Activated CD8-positive, alpha-beta memory T cell treated with anti-CD3 and anti-CD28 coated beads, Interleukin-2, amount 10 ng/mL, durations not matched to agents 7 days and 5 days (primary cell): ENCODE measurements at regions not wholly inside any gene's neighbourhood (a gene's known extent, or its start where the extent isn't known, plus 50 kb on each side); places are given as distances from the start of the nearest gene placed in this dataset.

ENCODE experiments used
- ATAC-seq: fragments of 150-1000 bp; cut with Tn5 transposase; one replicate; pipeline ENCODE4 v1.10.0; 2021; ENCODE audit warnings: moderate library complexity
- CTCF ChIA-PET: fragments of 350-600 bp; sonication (Branson Sonifier 250); formaldehyde crosslinking; loops from one replicate; lab custom pipeline; 2021; ENCODE audit warnings: antibody characterized with exemption; lab: Charles Lee
- DNase-seq: peaks from one replicate; pipeline ENCODE4 v3.0.0-alpha.2; 2020
- H3K27ac Mint-ChIP-seq: one replicate; pipeline ENCODE4 v1.8.0; 2021; ENCODE audit warnings: mild to moderate bottlenecking, mixed read lengths
- H3K27me3 Mint-ChIP-seq: one replicate; pipeline ENCODE4 v1.8.0; 2021; ENCODE audit warnings: mixed read lengths
- H3K36me3 Mint-ChIP-seq: one replicate; pipeline ENCODE4 v1.8.0; 2021; ENCODE audit warnings: mild to moderate bottlenecking, mixed read lengths
- H3K4me1 Mint-ChIP-seq: one replicate; pipeline ENCODE4 v1.8.0; 2021; ENCODE audit warnings: mixed read lengths
- H3K4me3 Mint-ChIP-seq: one replicate; pipeline ENCODE4 v1.8.0; 2021; ENCODE audit warnings: mild to moderate bottlenecking, moderate library complexity, mixed read lengths
- H3K9me3 Mint-ChIP-seq: one replicate; pipeline ENCODE4 v1.8.0; 2022; ENCODE audit warnings: low read depth, mixed read lengths

DNA sequence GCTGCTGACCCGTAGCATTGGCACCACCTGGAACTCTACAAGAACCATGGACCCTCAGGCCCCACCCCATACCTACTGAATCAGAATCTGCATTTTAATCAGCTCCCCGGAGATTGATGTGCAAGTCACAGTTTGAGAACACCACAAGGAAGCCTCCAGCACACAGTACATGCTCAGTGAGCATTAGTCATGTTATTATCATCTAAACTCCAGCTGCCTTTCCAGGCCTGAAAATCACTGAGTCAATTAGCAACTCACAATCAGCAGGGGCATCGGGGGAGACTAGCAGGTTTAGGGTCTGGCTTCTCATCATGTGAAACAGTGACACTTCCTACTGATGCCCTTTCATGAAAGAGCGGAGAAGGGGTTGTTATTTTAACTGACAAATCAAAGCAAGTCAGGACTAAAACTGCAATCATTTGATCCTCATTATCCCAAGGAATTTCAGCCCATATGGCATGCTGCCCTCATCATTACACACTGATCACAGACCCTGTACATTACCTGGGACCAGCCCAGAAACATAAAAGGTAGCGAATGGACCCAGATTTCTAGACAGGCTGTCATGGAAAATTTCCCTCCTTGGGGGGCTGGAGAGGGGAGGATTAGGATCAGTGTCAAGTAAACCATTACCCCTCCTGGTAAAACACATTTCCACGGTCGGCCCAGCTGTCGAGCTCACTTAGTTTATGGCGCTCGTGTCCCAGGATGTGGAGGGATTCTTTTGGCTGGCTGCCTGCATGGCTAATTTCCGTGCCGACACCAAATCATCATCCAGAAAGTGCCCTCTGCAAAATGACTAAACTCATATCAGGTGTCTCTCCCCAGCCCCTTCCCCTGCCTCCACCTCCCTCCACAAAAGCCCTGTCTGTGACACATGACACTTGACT, 122.8 kb downstream of the PRLHR start:
- ATAC-seq (no peak), DNase-seq (peak; percentile 25)
- Mint-ChIP-seq H3K36me3 (no peaks in the 10 kb centered on the region), H3K9me3 (no peaks in the 10 kb centered on the region), H3K27ac (no peak overlapping the region), H3K4me3 (no peak overlapping the region), H3K4me1 (no peaks in the 10 kb centered on the region), H3K27me3 (peaks cover 25% of the 10 kb centered on the region)
- CTCF ChIA-PET = no interaction called here

- Mint-ChIP-seq H3K4me1 (no peaks in the 10 kb centered on the region), H3K36me3 (no peaks in the 10 kb centered on the region), H3K27me3 (peaks cover 27% of the 10 kb centered on the region), H3K4me3 (no peak overlapping the region), H3K9me3 (no peaks in the 10 kb centered on the region), H3K27ac (no peak overlapping the region)
- DNase-seq (peak; percentile 22), ATAC-seq (no peak)
- CTCF ChIA-PET = no interaction called here
Observed at GRCh38 chr10:118471863-118472262, 123.6 kb downstream of the PRLHR start.

GRCh38 chr10:118470470-118470869, 125.0 kb downstream of the PRLHR start:
- H3K4me1 Mint-ChIP-seq = no peaks in the 10 kb centered on the region
- peaks cover 27% of the 10 kb centered on the region for H3K27me3 Mint-ChIP-seq
- no peak overlapping the region for H3K4me3 Mint-ChIP-seq
- H3K27ac Mint-ChIP-seq = no peak overlapping the region
- no peak for DNase-seq
- no peak for ATAC-seq
- no peaks in the 10 kb centered on the region for H3K9me3 Mint-ChIP-seq
- no peaks in the 10 kb centered on the region for H3K36me3 Mint-ChIP-seq
- CTCF ChIA-PET = interaction anchor here (1.4 kb wide), 1 partner anchor 11 kb away, joined by 3 read pairs; no protein-coding TSS in a partner anchor

DNA sequence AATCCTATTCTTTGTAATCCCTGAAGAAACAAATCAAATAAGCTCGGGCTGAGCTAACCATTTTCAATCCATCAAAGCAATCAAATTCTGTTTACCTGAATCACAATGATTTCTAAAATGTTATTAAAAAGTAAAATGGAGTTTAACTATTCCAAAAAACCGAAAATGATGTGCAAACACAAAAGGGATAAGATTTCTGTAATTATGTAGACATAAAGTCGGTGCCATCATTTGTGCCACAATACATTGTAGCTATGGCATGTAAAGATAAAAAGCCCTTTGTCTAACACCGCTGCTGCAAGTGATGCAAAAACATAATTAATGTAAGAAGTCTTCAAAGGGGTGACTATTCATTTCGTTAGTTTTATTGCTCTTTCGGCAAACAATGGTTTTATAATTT, 125.1 kb upstream of the FAM204A start:
- no peak overlapping the region for H3K27ac Mint-ChIP-seq
- no peak overlapping the region for H3K4me3 Mint-ChIP-seq
- ATAC-seq = no peak
- H3K36me3 Mint-ChIP-seq = no peaks in the 10 kb centered on the region
- CTCF ChIA-PET = no interaction called here
- peaks cover 30% of the 10 kb centered on the region for H3K27me3 Mint-ChIP-seq
- H3K9me3 Mint-ChIP-seq = no peaks in the 10 kb centered on the region
- no peaks in the 10 kb centered on the region for H3K4me1 Mint-ChIP-seq
- no peak for DNase-seq

- CTCF ChIA-PET = no interaction called here
- Mint-ChIP-seq H3K4me3 (no peak overlapping the region), H3K27me3 (peaks cover 26% of the 10 kb centered on the region), H3K27ac (no peak overlapping the region), H3K4me1 (no peaks in the 10 kb centered on the region), H3K9me3 (no peaks in the 10 kb centered on the region), H3K36me3 (no peaks in the 10 kb centered on the region)
- ATAC-seq (no peak), DNase-seq (no peak)
Observed at GRCh38 chr10:118465300-118465874, 123.3 kb upstream of the FAM204A start.

DNA sequence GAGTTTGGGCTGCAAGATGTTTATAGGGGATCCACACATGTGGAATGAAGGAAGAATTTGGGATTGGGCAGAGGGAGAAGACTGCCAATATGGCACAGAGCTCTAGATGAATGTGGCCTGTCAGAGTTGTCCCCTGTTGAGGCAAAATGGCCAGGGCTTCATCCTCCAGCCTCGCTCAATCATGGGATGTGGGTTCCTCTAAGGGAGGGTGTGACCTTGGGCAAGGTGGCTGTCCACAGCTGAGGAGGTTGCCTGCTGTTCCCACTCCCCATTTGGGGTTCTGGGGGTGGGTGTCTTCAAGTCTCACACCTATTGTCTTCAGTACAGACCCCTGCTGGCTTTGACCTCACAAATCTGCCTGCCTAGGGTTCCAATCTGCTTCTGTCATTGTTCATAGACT, 121.6 kb upstream of the FAM204A start:
- Mint-ChIP-seq H3K36me3 (no peaks in the 10 kb centered on the region), H3K27ac (no peak overlapping the region), H3K9me3 (no peaks in the 10 kb centered on the region), H3K4me3 (no peak overlapping the region), H3K4me1 (peaks cover 3% of the 10 kb centered on the region), H3K27me3 (peaks cover 32% of the 10 kb centered on the region)
- no peak for ATAC-seq
- CTCF ChIA-PET = no interaction called here
- no peak for DNase-seq

DNA sequence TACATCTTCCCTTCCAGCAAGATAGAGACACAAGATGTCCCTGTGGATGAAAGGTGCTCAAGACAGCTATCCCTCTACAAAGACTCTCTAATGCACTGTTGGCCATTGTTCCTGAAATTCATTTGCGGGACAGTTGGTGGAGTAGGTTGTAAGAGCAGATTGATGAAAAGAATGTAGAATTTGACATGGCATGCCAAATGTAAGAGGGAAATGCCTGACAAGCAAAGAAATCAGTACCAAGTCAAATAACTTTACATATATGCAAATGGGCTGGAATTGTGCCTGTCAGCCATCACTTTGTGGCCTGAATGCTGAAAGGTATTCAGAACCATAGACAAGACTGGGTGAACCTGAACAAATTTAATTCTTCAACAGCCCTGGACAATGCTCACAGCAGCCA, 120.3 kb upstream of the FAM204A start:
- DNase-seq (no peak), ATAC-seq (no peak)
- Mint-ChIP-seq H3K4me1 (peaks cover 3% of the 10 kb centered on the region), H3K9me3 (no peaks in the 10 kb centered on the region), H3K4me3 (no peak overlapping the region), H3K27ac (no peak overlapping the region), H3K27me3 (peaks cover 33% of the 10 kb centered on the region), H3K36me3 (no peaks in the 10 kb centered on the region)
- CTCF ChIA-PET = interaction anchor here (0.6 to 4.5 kb wide), 2 partner anchors 82 to 965 kb away, joined by 3 to 26 read pairs; no protein-coding TSS in a partner anchor

GRCh38 chr10:118459642-118460193, 117.6 kb upstream of the FAM204A start:
- ATAC-seq (peak; percentile 76), DNase-seq (peak; percentile 69)
- CTCF ChIA-PET = interaction anchor here (0.6 to 4.5 kb wide), 21 partner anchors 11 to 1243 kb away, joined by 3 to 26 read pairs (median 4); no protein-coding TSS in a partner anchor
- no peaks in the 10 kb centered on the region for H3K9me3 Mint-ChIP-seq
- no peak overlapping the region for H3K27ac Mint-ChIP-seq
- no peaks in the 10 kb centered on the region for H3K36me3 Mint-ChIP-seq
- peaks cover 3% of the 10 kb centered on the region for H3K4me1 Mint-ChIP-seq
- peak overlapping the region; percentile 25 for H3K4me3 Mint-ChIP-seq
- H3K27me3 Mint-ChIP-seq = peaks cover 32% of the 10 kb centered on the region

GRCh38 chr10:118458957-118459641, 117.0 kb upstream of the FAM204A start:
- ATAC-seq (no peak), DNase-seq (no peak)
- peaks cover 3% of the 10 kb centered on the region for H3K4me1 Mint-ChIP-seq
- H3K36me3 Mint-ChIP-seq = no peaks in the 10 kb centered on the region
- CTCF ChIA-PET = interaction anchor here (0.6 to 4.5 kb wide), 20 partner anchors 10 to 963 kb away, joined by 3 to 26 read pairs (median 4); no protein-coding TSS in a partner anchor
- no peaks in the 10 kb centered on the region for H3K9me3 Mint-ChIP-seq
- no peak overlapping the region for H3K27ac Mint-ChIP-seq
- peak overlapping the region; percentile 25 for H3K4me3 Mint-ChIP-seq
- peaks cover 33% of the 10 kb centered on the region for H3K27me3 Mint-ChIP-seq

DNA sequence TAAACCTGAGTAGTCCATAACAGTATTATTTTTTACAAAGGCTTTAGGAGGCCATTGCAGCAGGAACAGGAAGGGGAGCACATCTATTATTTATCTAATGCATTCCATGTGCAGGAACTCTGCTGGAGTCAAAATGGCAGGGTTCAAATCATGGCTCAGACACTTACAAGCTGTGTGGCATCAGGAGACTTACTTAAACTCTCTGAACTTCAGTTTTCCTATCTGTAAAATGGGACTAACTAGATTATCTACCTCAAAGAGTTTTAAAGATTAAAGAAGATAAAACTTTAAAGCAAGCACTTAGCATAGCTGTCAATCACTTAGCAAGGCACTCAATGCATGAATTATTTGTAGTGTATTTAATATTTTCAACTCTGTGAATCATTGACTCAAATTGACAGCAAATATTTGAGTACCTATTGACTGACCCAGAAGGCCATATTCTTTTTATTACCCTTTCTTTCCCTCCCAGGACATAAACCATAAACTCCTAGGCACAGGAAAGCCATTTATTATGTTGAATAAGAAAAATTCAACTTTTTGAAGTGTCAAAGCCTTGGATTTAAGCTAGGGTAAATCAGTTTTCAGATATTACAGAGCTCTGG, 115.8 kb upstream of the FAM204A start:
- H3K9me3 Mint-ChIP-seq = no peaks in the 10 kb centered on the region
- H3K27ac Mint-ChIP-seq = no peak overlapping the region
- no peak overlapping the region for H3K4me3 Mint-ChIP-seq
- DNase-seq (no peak), ATAC-seq (no peak)
- H3K27me3 Mint-ChIP-seq = peaks cover 32% of the 10 kb centered on the region
- CTCF ChIA-PET = interaction anchor here (0.6 to 4.5 kb wide), 2 partner anchors 86 to 1192 kb away, joined by 3 to 26 read pairs; no protein-coding TSS in a partner anchor
- peaks cover 3% of the 10 kb centered on the region for H3K4me1 Mint-ChIP-seq
- no peaks in the 10 kb centered on the region for H3K36me3 Mint-ChIP-seq

GRCh38 chr10:118455181-118455695, 113.1 kb upstream of the FAM204A start:
- H3K9me3 Mint-ChIP-seq = peaks cover 3% of the 10 kb centered on the region
- no peaks in the 10 kb centered on the region for H3K36me3 Mint-ChIP-seq
- no peak overlapping the region for H3K4me3 Mint-ChIP-seq
- H3K4me1 Mint-ChIP-seq = peaks cover 3% of the 10 kb centered on the region
- no peak overlapping the region for H3K27ac Mint-ChIP-seq
- CTCF ChIA-PET = no interaction called here
- ATAC-seq (no peak), DNase-seq (no peak)
- peaks cover 48% of the 10 kb centered on the region for H3K27me3 Mint-ChIP-seq

GRCh38 chr10:118454211-118454610, 112.1 kb upstream of the FAM204A start:
- Mint-ChIP-seq H3K4me1 (no peaks in the 10 kb centered on the region), H3K36me3 (no peaks in the 10 kb centered on the region)

More at GRCh38 chr10:118454211-118454610, 112.1 kb upstream of the FAM204A start:
- H3K27me3 Mint-ChIP-seq = peaks cover 50% of the 10 kb centered on the region
- no peak for ATAC-seq
- H3K27ac Mint-ChIP-seq = no peak overlapping the region
- peaks cover 3% of the 10 kb centered on the region for H3K9me3 Mint-ChIP-seq
- no peak overlapping the region for H3K4me3 Mint-ChIP-seq
- DNase-seq = no peak
- CTCF ChIA-PET = no interaction called here
